ENCODE measurements at regions not wholly inside any gene's neighbourhood (a gene's known extent, or its start where the extent isn't known, plus 50 kb on each side); places are given as distances from the start of the nearest gene placed in this dataset.

DNA sequence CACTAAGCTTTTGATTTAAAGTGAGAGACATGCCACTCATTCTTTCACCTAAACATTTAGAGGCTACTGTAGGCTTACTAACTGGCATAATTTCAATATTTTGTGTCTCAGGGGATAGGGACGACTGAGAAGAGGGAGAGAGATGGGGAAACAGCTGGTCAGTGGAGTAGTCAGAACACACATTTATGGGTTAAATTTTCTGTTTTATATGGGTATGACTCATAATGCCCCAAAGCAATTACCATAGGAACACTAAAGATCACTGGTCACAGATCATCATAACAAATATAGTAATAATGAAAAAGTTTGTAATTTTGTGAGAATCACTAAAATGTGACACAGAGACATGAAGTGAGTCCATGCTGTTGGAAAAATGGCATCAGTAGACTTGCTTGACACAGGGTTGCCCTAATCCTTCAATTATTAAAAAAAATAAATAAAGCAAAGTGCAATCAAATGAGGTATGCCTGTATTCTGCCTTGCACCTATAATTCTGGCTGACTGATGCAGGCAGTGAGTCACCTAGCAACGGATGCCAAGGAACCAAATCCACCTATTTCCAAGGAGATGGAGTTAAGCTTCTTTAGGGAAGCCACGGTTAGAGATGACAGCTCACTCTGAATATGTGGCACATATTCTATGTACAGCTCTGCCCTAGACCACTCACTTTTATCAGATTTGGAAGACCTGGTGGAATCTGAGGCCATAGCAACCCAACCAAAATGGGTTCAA lies 166.1 kb downstream of the MARCHF11 start:
- no peak for DNase-seq (ENCODE audit: low spot score)

- no peak for DNase-seq (ENCODE audit: low spot score)
These were observed 170.3 kb downstream of the MARCHF11 start for GRCh38 chr5:16009256-16009655.

- DNase-seq (ENCODE audit: low spot score): no peak
These were observed 171.7 kb downstream of the MARCHF11 start for GRCh38 chr5:16007750-16008415.

- no peak for DNase-seq (ENCODE audit: low spot score)
These were observed 174.4 kb downstream of the MARCHF11 start for GRCh38 chr5:16005225-16005624.

DNA sequence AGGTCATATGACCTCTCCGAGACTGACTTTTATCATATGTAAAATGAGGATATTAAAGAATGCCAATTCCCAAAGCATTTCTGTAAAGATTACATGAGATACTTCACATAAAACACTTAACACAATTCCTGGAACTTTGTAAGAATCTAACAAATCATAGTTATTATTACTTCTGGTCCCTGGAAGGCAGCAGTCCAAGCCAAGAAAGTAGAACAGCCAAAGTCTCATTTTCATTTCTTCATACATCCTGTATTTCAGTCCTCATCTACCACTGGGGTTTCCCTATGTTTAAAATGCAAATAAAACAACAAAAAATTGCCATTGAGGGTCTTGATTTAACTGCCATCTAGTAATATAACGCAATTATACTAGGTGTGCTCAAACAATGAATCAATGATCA lies 179.5 kb downstream of the MARCHF11 start:
- DNase-seq (ENCODE audit: low spot score): no peak

- peak; percentile 42 for DNase-seq (ENCODE audit: low spot score)
These were observed 184.1 kb downstream of the MARCHF11 start for GRCh38 chr5:15995341-15996052.

GRCh38 chr5:15993919-15994318 lies 185.7 kb downstream of the MARCHF11 start:
- DNase-seq (ENCODE audit: low spot score): peak; percentile 18

- peak; percentile 87 for DNase-seq (ENCODE audit: low spot score)
These were observed 186.3 kb downstream of the MARCHF11 start for GRCh38 chr5:15993334-15993733.

DNA sequence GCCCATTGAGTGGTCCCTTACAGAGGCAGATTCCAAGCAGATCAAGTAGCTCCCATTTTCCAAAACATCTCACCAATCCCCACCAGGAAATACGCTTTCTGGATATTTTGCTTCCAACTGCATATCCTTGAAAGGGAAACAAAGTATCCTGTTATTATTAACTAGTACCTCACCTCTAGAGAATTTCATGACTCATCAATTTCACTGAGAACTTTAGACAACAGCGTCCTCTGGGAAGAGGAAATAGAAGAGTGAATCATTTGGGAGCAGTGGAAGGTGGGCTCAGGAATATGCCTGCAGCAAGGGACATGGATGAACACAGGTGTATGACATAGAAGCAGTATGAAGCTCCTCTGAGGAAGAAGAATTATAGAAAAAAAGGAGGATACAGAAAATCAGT lies 186.7 kb downstream of the MARCHF11 start:
- DNase-seq (ENCODE audit: low spot score): peak; percentile 92

GRCh38 chr5:15991586-15991985 lies 188.0 kb downstream of the MARCHF11 start:
- DNase-seq (ENCODE audit: low spot score): no peak
